HG03045 (cell line): ENCODE measurements at regions not wholly inside any gene's neighbourhood (a gene's known extent, or its start where the extent isn't known, plus 50 kb on each side); places are given as distances from the start of the nearest gene placed in this dataset.
"Not testable (repeated sequence)": the region's sequence is repeated elsewhere in the genome, so short reads cannot be mapped to it uniquely, and the experiment has no call there.

Source experiments
- ATAC-seq: cut with Tn5 transposase; IDR thresholded peaks from one replicate; pipeline ENCODE4 v1.9.1; 2021; ENCODE audit warnings: mild to moderate bottlenecking, moderate library complexity; ENCODE audit not compliant: unreplicated experiment

DNA sequence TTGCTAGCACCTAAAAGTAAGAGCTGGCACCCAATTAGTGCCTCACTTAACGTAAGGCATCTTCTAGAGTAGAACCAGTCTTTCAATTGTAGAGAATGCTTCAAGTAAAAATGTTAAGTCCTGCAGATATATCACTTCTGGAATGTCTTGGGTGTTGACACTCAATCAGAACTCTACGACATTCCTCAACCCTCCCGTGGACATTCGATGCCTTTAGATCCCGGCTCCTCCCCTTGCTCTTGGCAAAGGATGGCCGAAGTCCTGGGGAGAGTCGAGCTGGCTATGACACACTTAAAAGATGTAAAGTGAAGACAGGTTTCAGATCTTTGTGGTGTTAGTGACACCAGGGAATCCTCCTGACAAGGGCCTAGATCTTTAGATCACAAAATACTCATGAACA is 87.5 kb upstream of the ERCC6L2 start:
- no peak for ATAC-seq

DNA sequence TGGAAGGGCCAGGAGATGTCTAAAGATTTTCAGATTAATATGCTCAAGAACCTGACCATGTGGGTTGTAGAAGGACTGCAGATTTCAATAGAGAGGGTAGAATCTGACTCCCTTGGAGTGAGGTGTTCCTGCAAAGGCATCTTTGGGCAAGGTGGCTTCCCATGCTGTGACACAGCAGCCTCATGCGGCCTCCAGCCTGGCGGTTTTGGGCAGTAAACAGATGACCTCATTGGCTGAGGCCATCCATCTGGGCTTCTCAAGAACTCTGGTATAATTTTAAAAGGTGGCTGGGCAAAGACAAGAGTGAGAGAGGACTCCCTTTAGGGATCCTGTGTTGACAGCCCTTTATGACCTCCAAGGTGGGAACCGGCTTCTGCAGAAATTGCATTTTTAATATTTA is 90.3 kb upstream of the ERCC6L2 start:
- ATAC-seq: no peak

DNA sequence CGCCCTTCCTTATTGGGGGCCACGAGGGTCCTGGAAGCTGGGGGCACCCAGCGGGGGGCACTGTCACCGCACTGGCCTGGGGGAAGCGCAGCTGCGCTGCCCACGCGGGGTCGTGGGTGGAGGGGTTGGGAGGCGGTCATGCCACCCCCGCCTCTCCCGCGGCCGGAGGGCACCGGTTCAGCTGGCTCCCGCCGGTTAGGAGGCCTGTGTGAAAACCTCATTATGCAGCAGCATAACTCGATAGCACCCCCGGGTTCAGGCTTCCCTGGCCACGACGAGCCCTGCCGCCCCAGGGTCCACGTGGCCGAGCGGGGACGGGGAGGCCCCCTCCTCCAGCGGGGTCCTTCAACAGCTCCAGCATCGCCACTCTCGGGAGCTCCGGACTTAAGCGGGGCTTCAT is 91.2 kb upstream of the ERCC6L2 start:
- no peak for ATAC-seq

DNA sequence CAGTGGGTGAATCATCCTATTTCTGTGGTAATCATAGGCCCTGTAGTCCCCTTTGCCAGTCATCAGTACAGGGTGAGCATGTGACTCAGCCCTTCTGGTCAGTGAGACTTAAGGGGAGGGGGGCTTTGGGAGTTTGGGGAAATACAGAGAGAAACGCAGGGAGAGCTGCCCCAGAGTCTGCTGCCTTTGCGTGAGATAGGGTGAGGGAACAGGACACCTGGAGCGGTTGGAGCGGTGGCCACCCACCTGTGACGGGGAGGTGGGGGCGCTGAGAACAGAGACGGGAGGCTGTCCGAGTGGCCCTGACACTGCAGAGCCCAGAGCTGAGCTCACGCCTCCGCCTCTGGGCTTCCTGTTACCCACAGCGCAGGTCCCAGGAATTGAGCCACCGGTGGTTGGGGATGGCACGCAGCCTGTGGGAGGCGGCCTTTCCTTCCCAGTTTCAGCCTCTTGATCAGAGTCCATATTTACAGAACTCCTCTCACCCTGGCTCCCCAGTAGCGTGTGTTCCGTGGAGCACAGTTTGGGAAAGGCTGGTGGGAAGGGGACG is 92.0 kb upstream of the ERCC6L2 start:
- no peak for ATAC-seq

DNA sequence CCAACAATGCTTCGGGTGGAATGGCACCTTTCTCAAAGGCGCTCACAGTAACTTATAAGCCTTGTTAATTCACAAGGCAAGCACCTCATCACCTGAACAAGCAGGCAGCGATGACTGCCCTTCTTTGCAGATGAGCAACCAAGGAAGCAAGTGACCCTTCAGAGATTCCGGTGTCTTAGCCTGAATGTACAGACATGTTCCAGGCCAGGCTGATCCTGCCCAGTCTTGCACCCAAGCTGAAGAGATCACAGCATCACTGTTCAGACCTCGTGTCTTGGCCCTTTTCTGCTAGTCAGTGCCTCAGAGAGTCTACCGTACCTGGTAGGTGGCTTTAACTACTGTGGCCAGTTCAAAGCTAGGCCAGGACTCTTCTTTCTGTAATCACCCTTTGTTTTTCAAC is 94.7 kb upstream of the ERCC6L2 start:
- ATAC-seq: no peak

DNA sequence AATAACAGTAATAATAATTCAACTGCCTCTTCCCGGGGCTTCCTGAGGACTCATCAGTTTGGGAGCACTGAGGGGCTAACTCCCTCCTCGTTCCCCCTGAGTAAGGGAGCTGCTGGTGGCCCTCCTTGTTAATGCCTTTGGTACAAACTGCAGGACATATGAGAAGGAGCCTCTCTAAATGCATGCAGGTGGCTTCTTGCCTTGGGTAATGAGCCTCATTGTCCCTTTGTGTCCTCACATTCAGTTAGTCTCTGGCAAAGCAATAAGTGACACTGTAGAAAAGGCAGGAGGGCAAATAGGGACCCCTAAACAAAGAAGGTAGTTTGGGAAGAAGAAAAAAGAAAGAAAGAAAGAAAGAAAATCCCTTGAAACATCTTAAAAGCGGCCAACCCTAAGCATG is 95.4 kb upstream of the ERCC6L2 start:
- no peak for ATAC-seq

DNA sequence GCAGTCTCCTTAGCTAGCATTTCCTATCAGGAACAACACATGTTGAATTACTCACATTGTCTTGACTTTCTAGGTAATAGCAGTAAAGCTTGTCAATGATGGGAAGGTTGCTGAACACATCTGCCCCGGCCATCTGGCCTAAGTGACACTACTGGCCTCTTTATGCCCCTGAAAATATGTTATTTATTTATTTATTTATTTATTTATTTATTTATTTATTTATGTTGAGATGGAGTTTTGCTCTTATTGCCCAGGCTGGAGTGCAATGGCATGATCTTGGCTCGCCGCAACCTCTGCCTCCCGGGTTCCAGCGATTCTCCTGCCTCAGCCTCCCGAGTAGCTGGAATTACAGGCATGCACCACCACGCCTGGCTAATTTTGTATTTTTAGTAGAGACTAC is 95.9 kb upstream of the ERCC6L2 start:
- ATAC-seq: not testable (repeated sequence)

DNA sequence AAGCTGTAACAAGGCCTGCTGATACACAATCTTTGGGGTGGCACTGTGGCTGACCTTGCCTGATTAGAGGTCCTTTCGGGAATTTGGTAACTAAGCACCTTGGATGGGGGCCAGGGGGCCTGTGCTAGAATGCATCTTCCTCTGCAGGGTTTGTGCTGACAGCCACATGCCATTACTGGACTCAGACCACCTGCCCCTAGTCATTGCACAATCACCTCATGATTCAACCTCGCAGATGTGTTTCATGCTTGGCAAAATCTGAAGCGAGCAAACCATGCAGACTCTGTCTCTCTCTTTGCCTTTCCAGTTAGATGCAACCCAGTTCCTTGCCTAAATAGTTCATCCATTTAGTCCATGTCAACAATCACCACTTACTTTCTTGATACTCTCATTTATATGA is 96.5 kb upstream of the ERCC6L2 start:
- no peak for ATAC-seq

DNA sequence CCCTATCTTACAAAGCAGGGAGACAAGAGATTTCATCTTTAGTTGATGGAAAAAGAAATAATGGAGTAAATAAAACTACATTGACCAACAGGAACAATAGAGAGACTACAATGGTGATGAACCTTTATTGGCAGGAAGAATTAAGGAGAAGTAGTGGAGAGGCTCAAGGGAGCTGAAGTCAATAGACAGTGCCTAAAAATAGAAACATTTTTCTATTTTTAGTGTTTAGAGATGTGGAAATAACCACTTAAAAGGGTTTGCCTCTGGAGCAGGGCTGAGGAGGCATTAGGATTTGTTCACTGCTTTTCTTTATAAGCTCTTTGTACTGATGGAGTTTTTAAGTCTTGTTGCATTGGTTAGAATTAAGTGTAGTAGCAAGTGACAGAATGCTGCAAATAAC is 98.4 kb upstream of the ERCC6L2 start:
- no peak for ATAC-seq

DNA sequence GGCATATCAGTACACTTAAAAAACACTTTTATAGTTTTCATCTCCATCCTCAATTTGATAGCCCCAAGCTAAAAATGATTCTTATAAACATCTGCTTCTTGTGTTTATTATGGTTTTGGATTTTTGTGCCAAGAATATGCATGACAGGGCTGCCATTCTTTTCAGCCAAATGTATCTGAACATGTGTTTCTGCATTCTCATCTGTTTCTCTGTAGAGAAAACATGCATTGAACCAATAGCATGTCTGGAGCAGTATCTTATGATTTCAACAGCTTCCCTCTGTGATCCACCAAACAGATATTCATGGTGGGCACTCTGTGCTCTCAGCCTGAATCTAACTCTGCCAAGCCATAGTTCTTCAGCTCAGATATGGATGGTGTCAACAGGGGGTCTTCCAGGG is 99.3 kb upstream of the ERCC6L2 start:
- no peak for ATAC-seq

DNA sequence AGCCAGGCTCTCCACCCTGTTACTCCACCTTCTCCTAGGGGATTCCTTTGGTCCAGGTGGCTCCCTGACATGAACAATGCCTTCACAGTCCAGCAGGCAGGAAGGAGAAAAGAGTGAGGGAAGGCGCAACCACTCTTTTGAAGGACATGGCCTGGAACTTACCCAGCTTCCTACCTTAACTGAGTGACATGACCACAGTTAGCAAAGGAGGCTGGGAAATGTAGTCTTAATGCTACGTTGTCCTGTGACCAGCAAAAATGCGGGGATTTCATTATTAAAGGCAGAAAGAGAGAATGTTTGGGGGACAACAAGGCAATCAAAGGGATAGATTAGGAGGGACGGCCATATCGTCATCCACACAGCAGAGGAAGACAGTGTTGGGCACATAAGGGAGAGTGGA is 100.3 kb upstream of the ERCC6L2 start:
- ATAC-seq: no peak

DNA sequence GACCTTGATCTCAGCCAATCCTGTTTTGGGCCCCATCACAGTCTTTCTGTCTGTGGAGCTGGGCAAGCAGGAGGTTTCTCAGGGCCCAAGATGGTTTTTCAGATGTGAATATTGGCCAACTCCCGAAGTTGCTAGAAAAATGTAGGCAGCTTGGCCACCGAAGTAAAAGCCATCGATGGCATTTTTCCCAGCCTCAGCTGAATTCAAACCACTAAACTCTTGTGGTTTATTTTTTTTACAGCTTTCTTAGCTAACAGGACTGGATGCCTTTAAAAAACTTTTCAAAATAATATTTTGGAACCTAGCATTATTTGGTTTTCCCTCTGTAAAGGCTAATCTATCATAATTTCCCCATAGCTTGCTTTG is 102.5 kb upstream of the ERCC6L2 start:
- no peak for ATAC-seq

DNA sequence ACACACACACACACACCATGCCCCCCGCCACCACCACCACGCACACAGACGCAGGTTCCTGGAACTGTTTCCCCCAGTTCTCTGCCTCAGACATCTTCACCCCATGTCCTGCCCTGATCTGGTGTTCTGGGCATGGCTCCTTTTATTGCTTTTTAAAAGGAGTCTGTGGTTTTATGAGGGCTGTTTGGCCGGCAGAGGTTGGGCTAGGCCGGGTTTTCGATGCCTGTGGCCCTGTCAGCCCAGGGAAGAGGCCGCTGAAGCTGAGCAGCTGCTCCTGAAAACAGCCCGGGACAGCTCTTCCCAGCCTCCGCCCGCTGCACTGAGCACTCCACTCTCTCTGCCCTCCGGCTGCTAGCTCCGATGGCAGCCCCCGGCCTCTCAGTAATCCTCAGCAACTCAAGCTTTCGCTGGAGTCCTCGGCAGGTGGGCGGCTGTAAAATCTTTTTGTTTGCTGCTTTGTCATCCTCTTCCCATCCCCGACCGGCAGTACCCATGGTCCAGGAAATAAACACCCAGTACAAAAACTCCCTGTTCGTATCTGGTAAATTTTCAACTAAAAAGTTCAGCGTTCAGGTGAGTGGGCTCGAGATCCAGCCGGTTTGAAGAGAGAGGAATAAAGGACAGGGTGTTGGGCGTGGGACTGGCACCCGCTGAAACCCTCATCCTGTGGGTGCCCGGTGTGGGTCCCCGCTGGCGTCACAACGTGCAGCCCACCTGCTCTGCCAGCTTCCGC is 103.0 kb upstream of the ERCC6L2 start:
- no peak for ATAC-seq

DNA sequence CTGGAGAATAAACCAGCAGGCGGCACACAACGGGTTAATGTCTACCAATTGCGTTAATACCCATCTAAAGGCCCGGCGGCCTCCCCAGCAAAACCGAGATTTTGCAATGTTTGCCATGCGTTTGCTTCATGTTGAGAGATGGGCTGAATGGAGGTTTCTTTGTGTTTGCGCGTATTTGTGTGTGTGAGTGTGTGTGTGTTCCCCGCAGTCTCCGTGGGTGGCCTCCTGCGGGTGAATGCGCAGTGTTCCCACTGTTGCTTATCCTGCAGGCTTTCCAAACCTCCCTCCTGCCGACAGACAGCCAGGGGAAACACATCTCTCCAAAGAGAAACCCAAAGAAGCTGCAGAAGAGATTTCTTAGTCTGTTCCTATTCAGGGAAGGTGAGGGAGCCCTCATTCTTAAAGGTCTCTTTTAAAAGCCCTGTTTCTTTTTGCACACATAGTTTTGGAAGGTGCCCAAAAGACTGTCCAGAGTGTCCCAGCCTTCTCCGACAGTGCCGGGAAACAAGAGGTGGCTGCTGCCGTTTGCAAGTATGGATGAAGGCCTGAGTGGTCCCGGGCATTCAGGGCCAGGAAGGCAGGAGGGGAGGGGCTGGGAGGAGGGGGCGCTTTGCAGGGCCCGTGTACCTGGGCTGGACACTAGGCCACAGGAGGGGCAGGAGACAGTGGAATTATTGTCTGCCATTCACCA is 103.8 kb upstream of the ERCC6L2 start:
- no peak for ATAC-seq

DNA sequence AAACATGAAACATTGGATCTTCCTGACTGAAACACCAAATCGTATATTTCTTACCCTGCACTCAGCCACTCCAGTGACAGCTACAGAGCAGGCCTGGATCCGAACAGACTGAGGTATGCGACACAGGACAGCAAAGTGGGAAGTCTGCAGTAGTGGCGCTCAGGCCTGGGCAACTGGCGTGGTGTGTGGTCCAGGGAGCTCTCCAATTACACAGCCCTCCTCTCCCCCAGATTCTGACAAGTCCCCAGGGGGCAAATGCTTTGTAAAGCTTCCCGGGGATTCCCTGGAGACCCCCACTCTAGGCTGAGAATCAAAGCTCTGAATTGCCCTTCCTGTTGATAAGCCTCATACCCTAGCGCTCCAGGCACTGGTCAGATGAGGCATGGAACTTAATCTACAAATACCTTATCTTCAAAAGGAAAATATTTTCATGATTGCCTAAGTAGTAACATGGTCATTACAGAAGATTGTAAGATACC is 104.8 kb upstream of the ERCC6L2 start:
- ATAC-seq: no peak

DNA sequence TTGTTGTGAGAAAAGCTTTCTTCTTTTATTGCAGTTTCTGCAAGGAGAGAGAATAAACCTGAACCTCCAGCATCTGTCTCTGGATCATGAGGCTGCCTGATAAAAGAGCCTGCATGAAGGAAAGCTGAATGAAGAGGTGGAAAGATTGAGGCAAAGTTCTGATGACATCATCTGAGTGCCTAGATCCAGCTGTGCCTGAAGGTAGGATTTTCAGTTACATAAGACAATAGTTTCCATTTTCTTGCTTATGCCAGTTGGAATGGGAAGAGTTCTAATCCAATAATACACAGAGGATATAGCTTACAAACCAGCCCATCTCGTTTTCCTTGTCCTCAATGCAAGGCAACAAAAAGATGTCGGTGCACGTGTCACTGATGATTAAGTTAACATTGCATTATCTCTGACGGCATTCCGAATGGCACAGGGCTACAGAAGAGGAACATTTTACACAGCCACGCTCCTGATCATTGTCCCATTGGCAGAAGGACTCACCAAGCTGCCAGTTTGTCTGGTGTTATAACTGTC is 105.5 kb upstream of the ERCC6L2 start:
- ATAC-seq: no peak

DNA sequence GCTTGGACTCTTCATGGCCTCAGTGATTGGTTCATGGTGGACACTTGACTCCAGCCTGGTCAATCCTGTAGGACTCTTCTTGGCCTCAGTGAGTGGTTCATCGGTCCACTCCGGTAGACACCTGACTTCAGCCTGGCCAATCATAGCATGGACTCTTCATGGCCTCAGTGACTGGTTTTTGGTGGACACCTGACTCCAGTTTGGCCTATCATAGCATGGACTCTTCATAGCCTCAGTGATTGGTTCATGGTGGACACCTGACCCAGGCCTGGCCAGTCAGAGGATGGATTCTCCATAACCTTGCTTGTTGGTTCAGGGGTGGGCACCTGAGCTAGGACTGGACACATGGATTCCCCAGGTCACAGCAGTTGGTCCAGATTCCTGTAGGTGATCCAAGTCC is 106.0 kb upstream of the ERCC6L2 start:
- no peak for ATAC-seq

DNA sequence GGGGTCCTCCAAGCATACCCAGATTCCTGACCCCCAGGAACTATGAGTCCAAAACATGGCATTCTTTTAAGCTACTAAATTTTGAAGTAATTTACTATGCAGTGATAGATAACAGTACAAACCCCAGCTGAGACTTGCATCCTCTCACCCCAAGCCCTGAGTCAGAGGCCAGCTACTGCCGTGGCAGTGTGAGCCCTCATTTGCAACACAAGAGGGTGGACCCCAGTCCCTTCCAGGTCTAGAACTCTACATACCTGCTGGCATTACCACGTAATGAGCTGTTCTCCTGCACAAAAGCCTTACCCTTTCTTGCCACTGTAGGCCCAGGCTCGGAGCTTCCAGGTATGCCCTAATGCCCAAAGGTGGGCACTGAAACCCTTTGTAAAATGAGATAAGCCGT is 108.6 kb upstream of the ERCC6L2 start:
- ATAC-seq: no peak

DNA sequence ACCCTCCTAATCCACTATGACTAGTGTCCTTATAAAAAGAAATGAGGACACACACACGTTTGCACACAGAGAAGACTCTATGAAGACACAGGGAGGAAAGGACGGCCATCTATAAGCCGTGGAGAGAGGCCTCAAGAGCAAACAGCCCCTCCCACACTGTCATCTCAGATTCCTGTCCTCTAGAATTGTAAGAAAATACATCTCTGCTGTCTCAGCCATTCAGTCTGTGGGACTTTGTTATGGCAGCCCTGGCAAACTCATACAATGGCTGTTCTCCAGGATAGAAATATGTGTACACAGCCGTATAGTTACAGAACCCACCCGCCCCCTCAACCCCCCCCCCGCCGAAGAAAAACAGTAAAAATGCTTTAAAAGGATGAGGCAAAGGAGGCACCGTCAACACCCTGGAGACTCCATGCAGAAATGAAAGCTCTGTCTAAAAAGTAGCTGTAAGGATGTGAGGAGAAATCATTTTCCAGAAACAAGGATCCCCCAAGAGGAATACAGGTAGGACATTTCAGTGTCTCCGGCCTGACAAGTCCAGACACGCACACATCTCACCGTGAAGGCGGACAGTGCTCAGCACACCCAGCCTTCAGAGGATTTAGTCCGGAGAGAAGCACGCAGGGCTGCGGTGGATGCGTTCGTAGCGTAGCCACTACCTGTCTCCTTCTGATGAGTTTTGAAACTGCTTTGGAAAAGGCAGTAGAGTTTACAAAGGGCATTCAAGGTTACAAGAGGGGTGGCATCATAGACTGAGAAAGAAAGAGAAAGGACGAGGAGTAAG is 110.8 kb upstream of the ERCC6L2 start:
- no peak for ATAC-seq

DNA sequence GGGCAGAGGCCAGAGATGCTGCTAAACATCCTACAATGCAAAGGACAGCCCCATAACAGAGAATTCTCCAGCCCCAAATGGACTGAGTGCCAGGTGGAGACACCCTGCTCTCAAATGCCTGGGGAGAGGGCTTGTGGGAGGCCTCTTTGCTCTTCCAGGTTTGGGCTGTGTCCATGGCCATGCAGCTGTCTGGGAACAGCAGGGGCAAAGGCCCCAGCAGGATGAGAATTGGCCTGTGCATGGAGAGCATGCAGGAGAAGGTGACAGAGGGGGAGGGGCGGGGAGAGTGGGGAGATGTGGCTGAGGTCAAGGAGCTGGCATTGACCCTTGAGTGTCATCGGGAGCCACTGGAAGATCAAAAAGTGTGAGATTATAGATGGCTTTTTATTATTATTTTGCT is 111.5 kb upstream of the ERCC6L2 start:
- ATAC-seq: no peak

DNA sequence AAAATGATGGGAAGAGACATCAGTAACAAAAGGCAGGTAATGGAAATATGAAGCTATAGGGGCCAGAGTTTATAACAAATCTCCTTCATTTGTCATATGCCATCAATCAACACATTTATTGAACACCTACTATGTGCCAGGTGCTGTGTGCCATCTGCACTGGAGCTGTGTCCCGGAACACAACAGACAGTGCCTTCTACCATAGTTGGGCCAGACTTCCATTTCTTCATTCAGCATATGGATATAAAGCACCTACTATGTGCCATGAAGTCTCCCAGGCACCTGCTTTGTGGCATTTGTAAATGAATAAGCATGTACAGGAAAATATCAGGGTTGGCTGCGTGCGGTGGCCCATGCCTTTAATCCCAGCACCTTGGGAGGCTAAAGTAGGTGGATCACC is 112.5 kb upstream of the ERCC6L2 start:
- no peak for ATAC-seq
